A549 (cell line): ENCODE measurements at regions not wholly inside any gene's neighbourhood (a gene's known extent, or its start where the extent isn't known, plus 50 kb on each side); places are given as distances from the start of the nearest gene placed in this dataset.

ENCODE experiments used
- ATAC-seq, 2 experiments: fragments of 200-7000 bp in 1 of 2; fragments of >200 bp in 1 of 2; cut with Nextera tagmentation in 1 of 2; cut with Tn5 transposase in 1 of 2; 3 replicates each; pipeline versions ENCODE4 v1.8.0 to v1.9.1; 2018 to 2020; ENCODE audit warnings: mild to moderate bottlenecking in 1 of 2, moderate library complexity in 1 of 2
- CTCF ChIA-PET: fragments of 300-600 bp; sonication (Branson Sonifier 250); formaldehyde crosslinking; extraction: SDS; loops from one replicate; lab custom pipeline; 2021; ENCODE audit warnings: antibody characterized with exemption, inconsistent platforms; lab: Yijun Ruan, JAX
- POLR2A ChIA-PET: fragments of 350-600 bp; formaldehyde crosslinking; extraction: SDS; loops from one replicate; lab custom pipeline; 2021; ENCODE audit warnings: antibody characterized with exemption, inconsistent platforms; lab: Yijun Ruan, JAX
- DNase-seq, 2 experiments: peaks; one replicate each; pipeline versions ENCODE4 v3.0.0 to v3.0.0-alpha.2; 2011 to 2016; ENCODE audit warnings: low read depth in 1 of 2, low spot score in 1 of 2
- FAIRE-seq: peaks from 2 replicates; lab custom pipeline; 2011; peaks lifted over from hg19 to GRCh38; lab: Jason Lieb, UNC
- H3K27ac ChIP-seq, 2 experiments: fragments of >200 bp; sonication (Bioruptor Twin); formaldehyde crosslinking; 3 replicates each; pipeline ENCODE4 v1.5.1; 2016 to 2017
- H3K4me1 ChIP-seq: fragments of >200 bp; sonication (Bioruptor Twin); formaldehyde crosslinking; 3 replicates; pipeline ENCODE4 v1.6.1; 2016
- H3K4me2 ChIP-seq: fragments of >200 bp; sonication (Bioruptor Twin); formaldehyde crosslinking; 3 replicates; pipeline ENCODE4 v1.6.1; 2016
- H3K4me3 ChIP-seq: fragments of >200 bp; sonication (Bioruptor Twin); formaldehyde crosslinking; 3 replicates; pipeline ENCODE4 v1.5.1; 2016
- H3K9me3 ChIP-seq: fragments of >200 bp; sonication (Bioruptor Twin); formaldehyde crosslinking; 3 replicates; pipeline ENCODE4 v1.6.1; 2016
- CEBPB ChIP-seq, 2 experiments: fragments of >200 bp in 1 of 2; sonication (Bioruptor Twin) in 1 of 2; formaldehyde crosslinking in 1 of 2; IDR thresholded peaks; 2 replicates each; pipeline ENCODE4 v1.6.1; 2012 to 2016
- CTCF ChIP-seq: fragments of >200 bp; sonication (Bioruptor Twin); formaldehyde crosslinking; IDR thresholded peaks from 3 replicates; pipeline ENCODE4 v1.5.1; 2016
- EHF ChIP-seq: fragments of 250-450 bp; sonication (Bioruptor Pico); IDR thresholded peaks from 2 replicates; pipeline ENCODE4 v1.5.0; 2020; ENCODE audit warnings: mild to moderate bottlenecking
- EP300 ChIP-seq, 2 experiments: fragments of >200 bp; sonication (Bioruptor Twin); formaldehyde crosslinking; IDR thresholded peaks; 2 replicates in 1 of 2; 3 replicates in 1 of 2; pipeline ENCODE4 v1.6.1; 2016 to 2017
- ESRRA ChIP-seq: fragments of 150-350 bp; IDR thresholded peaks from 2 replicates; pipeline ENCODE4 v1.6.1; 2014; ENCODE audit warnings: mild to moderate bottlenecking, low read length, borderline replicate concordance
- FOSL2 ChIP-seq, 2 experiments: fragments of 450-650 bp in 1 of 2; fragments of >200 bp in 1 of 2; sonication (Bioruptor Twin) in 1 of 2; formaldehyde crosslinking; IDR thresholded peaks; 2 replicates each; pipeline versions ENCODE4 v1.5.0 to v1.6.1; 2016 to 2020; ENCODE audit warnings: mild to moderate bottlenecking in 1 of 2, moderate library complexity in 1 of 2
- HEYL ChIP-seq: fragments of 250-450 bp; sonication (Bioruptor Pico); IDR thresholded peaks from 2 replicates; pipeline ENCODE4 v1.8.0; 2021; ENCODE audit warnings: mild to moderate bottlenecking, moderate library complexity
- HOXA7 ChIP-seq: fragments of 250-450 bp; sonication (Bioruptor Pico); IDR thresholded peaks from 2 replicates; pipeline ENCODE4 v1.5.0; 2020; ENCODE audit warnings: mild to moderate bottlenecking, moderate library complexity
- JUNB ChIP-seq: fragments of >200 bp; sonication (Bioruptor Twin); formaldehyde crosslinking; IDR thresholded peaks from 2 replicates; pipeline ENCODE4 v1.6.1; 2016
- KDM5A ChIP-seq: fragments of 200-600 bp; sonication (generic); IDR thresholded peaks from 2 replicates; pipeline ENCODE4 v1.6.1; 2016; ENCODE audit warnings: antibody characterized with exemption, mild to moderate bottlenecking
- MAZ ChIP-seq: fragments of 150-350 bp; IDR thresholded peaks from 2 replicates; pipeline ENCODE4 v1.6.1; 2014; ENCODE audit warnings: antibody characterized with exemption, low read depth, low read length, borderline replicate concordance
- MYC ChIP-seq: IDR thresholded peaks from 2 replicates; pipeline ENCODE4 v1.6.1; 2012; ENCODE audit warnings: mild to moderate bottlenecking, inconsistent platforms, low read length, improper control_type of control experiment, borderline replicate concordance
- NFE2L2 ChIP-seq: fragments of 150-350 bp; conservative IDR thresholded peaks from 2 replicates; pipeline ENCODE4 v1.6.1; 2014; ENCODE audit warnings: low read length
- NPAS2 ChIP-seq: fragments of 250-450 bp; sonication (Bioruptor Pico); IDR thresholded peaks from 2 replicates; pipeline ENCODE4 v1.8.0; 2022; ENCODE audit warnings: mild to moderate bottlenecking, moderate library complexity, borderline replicate concordance
- RAD21 ChIP-seq, 2 experiments: fragments of >200 bp in 1 of 2; sonication (Bioruptor Twin) in 1 of 2; formaldehyde crosslinking in 1 of 2; IDR thresholded peaks in 1 of 2; conservative IDR thresholded peaks in 1 of 2; 2 replicates in 1 of 2; 3 replicates in 1 of 2; pipeline ENCODE4 v1.6.1; 2012 to 2018; ENCODE audit warnings: inconsistent platforms in 1 of 2
- RCOR1 ChIP-seq: fragments of 150-350 bp; IDR thresholded peaks from 2 replicates; pipeline ENCODE4 v1.6.1; 2014; ENCODE audit warnings: antibody characterized with exemption, low read length, low read depth
- RFX5 ChIP-seq: fragments of 450-650 bp; IDR thresholded peaks from 2 replicates; pipeline ENCODE4 v1.7.1; 2014; ENCODE audit warnings: antibody characterized with exemption, mild to moderate bottlenecking, moderate library complexity
- TFCP2L1 ChIP-seq: fragments of 250-450 bp; sonication (Bioruptor Pico); IDR thresholded peaks from 2 replicates; pipeline ENCODE4 v1.5.0; 2021; ENCODE audit warnings: mild to moderate bottlenecking
- TP53 ChIP-seq: fragments of 250-450 bp; sonication (Bioruptor Pico); IDR thresholded peaks from 2 replicates; pipeline ENCODE4 v1.5.0; 2021; ENCODE audit warnings: mild to moderate bottlenecking, moderate library complexity
- ZC3H11A ChIP-seq: fragments of 450-650 bp; IDR thresholded peaks from 2 replicates; pipeline ENCODE4 v1.6.1; 2014; ENCODE audit warnings: antibody characterized with exemption, mild to moderate bottlenecking
- ZNF302 ChIP-seq: fragments of 250-450 bp; sonication (Bioruptor Pico); IDR thresholded peaks from 2 replicates; pipeline ENCODE4 v1.9.0; 2021; ENCODE audit warnings: inconsistent platforms, mild to moderate bottlenecking, moderate library complexity
- ZSCAN20 ChIP-seq: fragments of 250-450 bp; sonication (Bioruptor Pico); IDR thresholded peaks from 2 replicates; pipeline ENCODE4 v1.8.0; 2022; ENCODE audit warnings: mild to moderate bottlenecking, moderate library complexity
- WGBS: methylation state at CpG from one replicate; pipeline ENCODE4 v1.1.6; 2017; ENCODE audit errors: missing lambda C conversion rate; 5-methylcytosine and 5-hydroxymethylcytosine counted together
- TF ChIP-seq, protein P1 (sequence below): fragments of 250-450 bp; sonication (Bioruptor Pico); IDR thresholded peaks from 2 replicates; pipeline ENCODE4 v1.5.0; 2020; ENCODE audit warnings: low read depth, mild to moderate bottlenecking, moderate library complexity
- TF ChIP-seq, protein P2 (sequence below): fragments of 450-650 bp; IDR thresholded peaks from 2 replicates; pipeline ENCODE4 v1.6.1; 2014; ENCODE audit warnings: antibody characterized with exemption
- TF ChIP-seq, protein P3 (sequence below): IDR thresholded peaks from 2 replicates; pipeline ENCODE4 v1.6.1; 2012

DNA sequence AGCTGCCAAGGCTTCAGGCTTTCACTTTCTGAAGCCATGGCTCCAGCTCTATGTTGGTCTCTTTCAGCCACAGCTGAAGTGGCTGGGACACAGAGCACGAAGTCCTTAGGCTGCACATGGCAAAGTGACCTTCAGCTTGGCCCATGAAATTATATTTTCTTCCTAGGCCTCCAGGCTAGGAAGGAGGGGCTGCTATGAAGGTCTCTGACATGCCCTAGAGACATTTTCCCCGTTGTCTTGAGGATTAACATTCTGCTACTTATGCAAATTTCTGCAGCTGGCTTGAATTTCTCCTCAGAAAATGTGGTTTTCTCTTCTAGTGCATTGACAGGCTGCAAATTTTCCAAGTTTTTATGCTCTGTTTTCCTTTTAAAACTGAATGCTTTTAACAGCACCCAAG lies 99.8 kb upstream of the KCNIP4 start:
- Histone ChIP-seq H3K4me2 (no peak overlapping the region), H3K4me3 (no peak overlapping the region), H3K4me1 (no peaks in the 10 kb centered on the region), H3K27ac (no peak overlapping the region), H3K9me3 (no peaks in the 10 kb centered on the region)
- 5% methylated on average over 2 of the region's 2 CpGs for WGBS
- DNase-seq, result no peak
- ChIA-PET CTCF (no interaction called here), POLR2A (no interaction called here)
- no peak for ATAC-seq
- no peak for FAIRE-seq
- no peak for TF ChIP-seq NFE2L2
- TF ChIP-seq TP53 (CRISPR knock-in tag), result no peak
- TF ChIP-seq, protein P1, sequence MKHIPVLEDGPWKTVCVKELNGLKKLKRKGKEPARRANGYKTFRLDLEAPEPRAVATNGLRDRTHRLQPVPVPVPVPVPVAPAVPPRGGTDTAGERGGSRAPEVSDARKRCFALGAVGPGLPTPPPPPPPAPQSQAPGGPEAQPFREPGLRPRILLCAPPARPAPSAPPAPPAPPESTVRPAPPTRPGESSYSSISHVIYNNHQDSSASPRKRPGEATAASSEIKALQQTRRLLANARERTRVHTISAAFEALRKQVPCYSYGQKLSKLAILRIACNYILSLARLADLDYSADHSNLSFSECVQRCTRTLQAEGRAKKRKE (CRISPR knock-in tag), result no peak
- TF ChIP-seq, protein P2, sequence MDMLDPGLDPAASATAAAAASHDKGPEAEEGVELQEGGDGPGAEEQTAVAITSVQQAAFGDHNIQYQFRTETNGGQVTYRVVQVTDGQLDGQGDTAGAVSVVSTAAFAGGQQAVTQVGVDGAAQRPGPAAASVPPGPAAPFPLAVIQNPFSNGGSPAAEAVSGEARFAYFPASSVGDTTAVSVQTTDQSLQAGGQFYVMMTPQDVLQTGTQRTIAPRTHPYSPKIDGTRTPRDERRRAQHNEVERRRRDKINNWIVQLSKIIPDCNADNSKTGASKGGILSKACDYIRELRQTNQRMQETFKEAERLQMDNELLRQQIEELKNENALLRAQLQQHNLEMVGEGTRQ, result no peak

DNA sequence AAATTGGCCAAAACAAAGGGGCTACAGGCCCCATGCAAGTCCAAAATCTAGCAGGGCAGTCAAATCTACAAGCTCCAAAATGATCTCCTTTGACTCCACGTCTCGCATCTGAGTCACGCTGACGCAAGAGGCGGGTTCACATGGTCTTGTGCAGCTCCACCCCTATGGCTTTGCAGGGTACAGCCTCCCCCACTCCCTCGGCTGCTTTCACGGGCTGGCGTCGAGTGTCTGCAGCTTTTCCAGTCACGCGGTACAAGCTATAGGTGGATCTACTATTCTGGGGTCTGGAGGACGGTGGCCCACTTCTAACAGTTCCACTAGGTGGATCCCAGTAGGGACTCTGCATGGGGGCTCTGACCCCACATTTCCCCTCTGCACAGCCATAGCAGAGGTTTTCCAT lies 99.2 kb upstream of the KCNIP4 start:
- Histone ChIP-seq H3K27ac (no peak overlapping the region), H3K4me3 (no peak overlapping the region)
- no peak for TF ChIP-seq NPAS2 (CRISPR knock-in tag)
- no peak for TF ChIP-seq RFX5
- TF ChIP-seq ZC3H11A, result no peak
- TF ChIP-seq EP300 (IDR thresholded peaks at IDR 0.05), result no peak
- no peak for TF ChIP-seq ZNF302
- TF ChIP-seq MYC, result no peak
- TF ChIP-seq FOSL2 (IDR thresholded peaks at IDR 0.05), result no peak
- no peak for TF ChIP-seq FOSL2 (CRISPR knock-in tag; IDR thresholded peaks at IDR 0.05)
- TF ChIP-seq CTCF, result no peak
- no peak for TF ChIP-seq HOXA7 (CRISPR knock-in tag)
- TF ChIP-seq, protein P3, sequence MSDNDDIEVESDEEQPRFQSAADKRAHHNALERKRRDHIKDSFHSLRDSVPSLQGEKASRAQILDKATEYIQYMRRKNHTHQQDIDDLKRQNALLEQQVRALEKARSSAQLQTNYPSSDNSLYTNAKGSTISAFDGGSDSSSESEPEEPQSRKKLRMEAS, result no peak
- TF ChIP-seq, all 56 proteins: peak for 0
- no peak overlapping the region for H3K4me2 ChIP-seq
- FAIRE-seq, result no peak
- POLR2A ChIA-PET, result no interaction called here
- DNase-seq, result no peak
- WGBS, result 34% methylated on average over 9 of the region's 12 CpGs
- H3K9me3 ChIP-seq, result no peaks in the 10 kb centered on the region
- CTCF ChIA-PET, result no interaction called here
- ATAC-seq, result no peak
- no peaks in the 10 kb centered on the region for H3K4me1 ChIP-seq

- ChIA-PET POLR2A (no interaction called here), CTCF (no interaction called here)
- no peak overlapping the region for H3K27ac ChIP-seq
- H3K4me2 ChIP-seq, result no peak overlapping the region
- DNase-seq (no peak), ATAC-seq (no peak), FAIRE-seq (no peak)
- no peaks in the 10 kb centered on the region for H3K4me1 ChIP-seq
- no peaks in the 10 kb centered on the region for H3K9me3 ChIP-seq
- H3K4me3 ChIP-seq, result no peak overlapping the region
- TF ChIP-seq RFX5, result no peak
- no peak for TF ChIP-seq JUNB
Measured at GRCh38 chr4:22045051-22045630, 96.6 kb upstream of the KCNIP4 start.

DNA sequence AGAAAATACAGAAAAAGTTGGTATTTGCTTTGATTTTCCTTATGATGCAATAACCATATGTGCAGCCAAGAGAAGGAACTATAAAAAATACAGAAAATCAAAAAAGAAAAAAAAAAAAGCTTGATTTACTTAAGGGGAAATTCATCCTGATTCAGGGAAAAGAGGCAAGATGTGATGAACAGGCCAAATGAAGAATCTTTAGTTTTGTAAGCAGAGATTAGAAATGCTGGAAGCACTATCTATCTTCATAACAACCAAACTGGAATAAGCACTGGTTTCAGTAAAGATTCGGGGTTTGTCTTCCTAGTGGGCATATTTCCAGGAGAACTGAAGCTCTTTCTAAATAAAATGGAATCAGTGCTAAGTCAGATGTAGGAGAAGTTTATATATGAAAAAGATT lies 82.9 kb upstream of the KCNIP4 start:
- FAIRE-seq (no peak), ATAC-seq (no peak)
- H3K4me2 ChIP-seq, result no peak overlapping the region
- TF ChIP-seq NFE2L2, result no peak
- no peak for TF ChIP-seq KDM5A
- no peak for TF ChIP-seq EHF
- TF ChIP-seq HEYL (CRISPR knock-in tag), result no peak
- no peak for TF ChIP-seq TFCP2L1 (CRISPR knock-in tag)
- no peak for TF ChIP-seq RCOR1
- no peak for TF ChIP-seq RAD21 (conservative IDR thresholded peaks at IDR 0.05 in 1 of 2, IDR thresholded peaks at IDR 0.05 in 1 of 2)
- TF ChIP-seq CEBPB (IDR thresholded peaks at IDR 0.05), result no peak
- no peak for TF ChIP-seq MAZ
- TF ChIP-seq, protein P3, result no peak
- TF ChIP-seq ZSCAN20 (CRISPR knock-in tag), result no peak
- no peak for TF ChIP-seq ESRRA
- TF ChIP-seq, all 56 proteins: peak for 0
- 0% methylated on average over 1 of the region's 1 CpG for WGBS
- no peak for DNase-seq
- H3K27ac ChIP-seq, result no peak overlapping the region
- POLR2A ChIA-PET, result no interaction called here
- H3K4me1 ChIP-seq, result no peaks in the 10 kb centered on the region
- H3K9me3 ChIP-seq, result no peaks in the 10 kb centered on the region
- no peak overlapping the region for H3K4me3 ChIP-seq
- CTCF ChIA-PET, result no interaction called here
